Ascending aorta (tissue), 2 donors: ENCODE measurements at regions not wholly inside any gene's neighbourhood (a gene's known extent, or its start where the extent isn't known, plus 50 kb on each side); places are given as distances from the start of the nearest gene placed in this dataset.
"Not testable (repeated sequence)": the region's sequence is repeated elsewhere in the genome, so short reads cannot be mapped to it uniquely, and the experiment has no call there.

ENCODE experiments used
- DNase-seq, 2 donors: peaks; one replicate each; pipeline ENCODE4 v3.0.0-alpha.2; 2019; ENCODE audit warnings: low spot score in 2 of 2
- H3K27ac ChIP-seq, 2 donors: fragments of 200-600 bp; sonication (generic); one replicate each; pipeline ENCODE4 v1.5.1; 2016 to 2017; ENCODE audit warnings: mild to moderate bottlenecking in 1 of 2
- H3K27me3 ChIP-seq: fragments of 200-600 bp; sonication (generic); one replicate; pipeline ENCODE4 v1.5.1; 2017
- H3K36me3 ChIP-seq, 2 donors: fragments of 200-600 bp; sonication (generic); one replicate each; pipeline ENCODE4 v1.5.1; 2016
- H3K4me1 ChIP-seq, 2 donors: fragments of 200-600 bp; sonication (generic); one replicate each; pipeline ENCODE4 v1.5.1; 2016 to 2017; ENCODE audit warnings: mild to moderate bottlenecking in 1 of 2
- H3K4me3 ChIP-seq, 2 donors: fragments of 200-600 bp; sonication (generic); one replicate each; pipeline ENCODE4 v1.5.1; 2016 to 2017; ENCODE audit warnings: mild to moderate bottlenecking in 1 of 2
- H3K9me3 ChIP-seq, 2 donors: fragments of 200-600 bp; sonication (generic); one replicate each; pipeline ENCODE4 v1.5.1; 2016
- CTCF ChIP-seq, 3 experiments: fragments of 200-600 bp in 2 of 3; fragments of 450-650 bp in 1 of 3; sonication (generic) in 2 of 3; IDR thresholded peaks; one replicate each; pipeline ENCODE4 v1.5.1; 2016 to 2019; ENCODE audit warnings: antibody characterized with exemption in 3 of 3, mild to moderate bottlenecking in 1 of 3, moderate library complexity in 1 of 3
- intact Hi-C: fragments of 100-400 bp; cut with DNase I; formaldehyde crosslinking; loops from one replicate; pipeline ENCODE4 v1.15.1; 2023

- Histone ChIP-seq H3K27me3 (no peaks in the 10 kb centered on the region), H3K36me3 (no peaks in the 10 kb centered on the region), H3K27ac (no peak overlapping the region), H3K9me3 (no peaks in the 10 kb centered on the region), H3K4me3 (no peak overlapping the region), H3K4me1 (no peaks in the 10 kb centered on the region)
- no peak for DNase-seq
- intact Hi-C loops, result no loop called here
- TF ChIP-seq CTCF (IDR thresholded peaks at IDR 0.05), result no peak
Observed at GRCh38 chr21:23585419-23585818, 2021.9 kb downstream of the MRPL39 start.

- no peak for TF ChIP-seq CTCF (IDR thresholded peaks at IDR 0.05)
- no peaks in the 10 kb centered on the region for H3K36me3 ChIP-seq
- intact Hi-C loops, result no loop called here
- H3K4me3 ChIP-seq, result no peak overlapping the region
- no peaks in the 10 kb centered on the region for H3K27me3 ChIP-seq
- H3K9me3 ChIP-seq, result no peaks in the 10 kb centered on the region
- no peak overlapping the region for H3K27ac ChIP-seq
- DNase-seq, result no peak
- no peaks in the 10 kb centered on the region for H3K4me1 ChIP-seq
Observed at GRCh38 chr21:23579573-23579972, 2027.7 kb downstream of the MRPL39 start.

GRCh38 chr21:23578027-23578426 is 2029.3 kb downstream of the MRPL39 start:
- Histone ChIP-seq H3K9me3 (no peaks in the 10 kb centered on the region), H3K4me3 (no peak overlapping the region), H3K4me1 (no peaks in the 10 kb centered on the region), H3K27ac (no peak overlapping the region), H3K27me3 (no peaks in the 10 kb centered on the region), H3K36me3 (no peaks in the 10 kb centered on the region)
- intact Hi-C loops, result no loop called here
- DNase-seq, result no peak
- TF ChIP-seq CTCF (IDR thresholded peaks at IDR 0.05), result no peak

- no peaks in the 10 kb centered on the region for H3K27me3 ChIP-seq
- no peak for DNase-seq
- no peak for TF ChIP-seq CTCF (IDR thresholded peaks at IDR 0.05)
- H3K4me1 ChIP-seq, result no peaks in the 10 kb centered on the region
- intact Hi-C loops, result no loop called here
- H3K27ac ChIP-seq, result no peak overlapping the region
- H3K4me3 ChIP-seq, result no peak overlapping the region
- no peaks in the 10 kb centered on the region for H3K9me3 ChIP-seq
- H3K36me3 ChIP-seq, result no peaks in the 10 kb centered on the region
Observed at GRCh38 chr21:23574932-23575331, 2032.3 kb downstream of the MRPL39 start.

GRCh38 chr21:23548924-23549323 is 2058.4 kb downstream of the MRPL39 start:
- H3K9me3 ChIP-seq, H3K4me3 ChIP-seq, DNase-seq, intact Hi-C loops, H3K4me1 ChIP-seq, H3K27ac ChIP-seq, H3K36me3 ChIP-seq, H3K27me3 ChIP-seq: not testable (repeated sequence)

- H3K36me3 ChIP-seq, result no peaks in the 10 kb centered on the region
- no peaks in the 10 kb centered on the region for H3K4me1 ChIP-seq
- DNase-seq, result no peak
- intact Hi-C loops, result no loop called here
- no peaks in the 10 kb centered on the region for H3K9me3 ChIP-seq
- TF ChIP-seq CTCF (IDR thresholded peaks at IDR 0.05), result no peak
- H3K27ac ChIP-seq, result no peak overlapping the region
- no peak overlapping the region for H3K4me3 ChIP-seq
- H3K27me3 ChIP-seq, result no peaks in the 10 kb centered on the region
Observed at GRCh38 chr21:23543333-23543732, 2063.9 kb downstream of the MRPL39 start.
